Sigmoid colon (tissue), 4 donors: ENCODE measurements at regions not wholly inside any gene's neighbourhood (a gene's known extent, or its start where the extent isn't known, plus 50 kb on each side); places are given as distances from the start of the nearest gene placed in this dataset.

Experiments
- EP300 ChIP-seq, 4 donors: sonication (generic); formaldehyde crosslinking; IDR thresholded peaks; one replicate each; pipeline ENCODE4 v1.6.1; 2017; ENCODE audit warnings: antibody characterized with exemption in 4 of 4
- POLR2A ChIP-seq, 2 donors: fragments of 450-650 bp; IDR thresholded peaks; one replicate each; pipeline ENCODE4 v1.6.1; 2016; ENCODE audit warnings: antibody characterized with exemption in 2 of 2, mild to moderate bottlenecking in 2 of 2, moderate library complexity in 2 of 2
- TF ChIP-seq, protein P1 (sequence below), 4 experiments: fragments of 450-650 bp in 3 of 4; fragments of 200-600 bp in 1 of 4; IDR thresholded peaks; one replicate each; pipeline ENCODE4 v1.5.1; 2016 to 2019; ENCODE audit warnings: antibody characterized with exemption in 4 of 4, mild to moderate bottlenecking in 3 of 4, moderate library complexity in 2 of 4

- TF ChIP-seq, protein P1, sequence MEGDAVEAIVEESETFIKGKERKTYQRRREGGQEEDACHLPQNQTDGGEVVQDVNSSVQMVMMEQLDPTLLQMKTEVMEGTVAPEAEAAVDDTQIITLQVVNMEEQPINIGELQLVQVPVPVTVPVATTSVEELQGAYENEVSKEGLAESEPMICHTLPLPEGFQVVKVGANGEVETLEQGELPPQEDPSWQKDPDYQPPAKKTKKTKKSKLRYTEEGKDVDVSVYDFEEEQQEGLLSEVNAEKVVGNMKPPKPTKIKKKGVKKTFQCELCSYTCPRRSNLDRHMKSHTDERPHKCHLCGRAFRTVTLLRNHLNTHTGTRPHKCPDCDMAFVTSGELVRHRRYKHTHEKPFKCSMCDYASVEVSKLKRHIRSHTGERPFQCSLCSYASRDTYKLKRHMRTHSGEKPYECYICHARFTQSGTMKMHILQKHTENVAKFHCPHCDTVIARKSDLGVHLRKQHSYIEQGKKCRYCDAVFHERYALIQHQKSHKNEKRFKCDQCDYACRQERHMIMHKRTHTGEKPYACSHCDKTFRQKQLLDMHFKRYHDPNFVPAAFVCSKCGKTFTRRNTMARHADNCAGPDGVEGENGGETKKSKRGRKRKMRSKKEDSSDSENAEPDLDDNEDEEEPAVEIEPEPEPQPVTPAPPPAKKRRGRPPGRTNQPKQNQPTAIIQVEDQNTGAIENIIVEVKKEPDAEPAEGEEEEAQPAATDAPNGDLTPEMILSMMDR (IDR thresholded peaks at IDR 0.05), result no peak
- TF ChIP-seq EP300 (IDR thresholded peaks at IDR 0.05) (no peak), POLR2A (IDR thresholded peaks at IDR 0.05) (no peak)
Observed at GRCh38 chr2:122261911-122262310, 506.5 kb downstream of the TSN start.
